ENCODE measurements at regions not wholly inside any gene's neighbourhood (a gene's known extent, or its start where the extent isn't known, plus 50 kb on each side); places are given as distances from the start of the nearest gene placed in this dataset.

DNA sequence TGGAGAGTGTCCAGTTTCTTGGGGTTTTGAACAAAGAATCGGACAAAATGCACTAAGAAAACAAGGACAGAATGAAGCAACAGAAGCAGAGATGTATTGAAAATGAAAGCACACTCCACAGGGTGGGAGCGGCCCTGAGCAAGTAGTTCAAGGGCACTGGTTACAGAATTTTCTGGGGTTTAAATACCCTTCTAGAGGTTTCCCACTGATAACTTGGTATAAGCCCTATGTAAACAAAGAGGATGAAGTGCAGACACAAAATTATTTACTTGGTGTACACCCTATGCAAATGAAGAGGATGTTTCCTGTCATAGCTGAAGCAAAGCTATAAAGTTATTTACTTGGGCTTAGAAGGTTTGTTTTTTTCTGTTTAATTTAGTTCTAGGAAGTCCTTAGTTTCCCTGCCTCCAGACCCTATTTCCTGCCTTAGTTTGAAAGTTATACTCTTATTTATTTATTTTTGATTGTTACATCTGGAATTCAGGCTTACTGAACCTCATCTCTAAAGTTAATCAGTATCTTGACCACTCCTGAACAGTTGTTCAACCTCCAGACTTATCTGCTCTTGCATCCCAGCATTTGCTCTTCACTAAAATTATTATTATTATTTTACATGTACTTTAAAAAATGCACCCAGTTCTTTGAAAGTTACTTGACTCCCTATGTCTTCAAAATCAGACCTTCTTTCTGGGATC is 193.5 kb downstream of the SPP2 start:
- intact Hi-C loops (cut with DNase I, micrococcal nuclease), result no loop called here
- ATAC-seq (no peak), DNase-seq (no peak)
- Histone ChIP-seq H3K4me1 (ENCODE audit: low read depth) (no peaks in the 10 kb centered on the region), H3K4me3 (no peak overlapping the region), H3K36me3 (ENCODE audit: low read depth) (no peaks in the 10 kb centered on the region), H3K9me3 (no peaks in the 10 kb centered on the region)
- TF ChIP-seq, protein P1, sequence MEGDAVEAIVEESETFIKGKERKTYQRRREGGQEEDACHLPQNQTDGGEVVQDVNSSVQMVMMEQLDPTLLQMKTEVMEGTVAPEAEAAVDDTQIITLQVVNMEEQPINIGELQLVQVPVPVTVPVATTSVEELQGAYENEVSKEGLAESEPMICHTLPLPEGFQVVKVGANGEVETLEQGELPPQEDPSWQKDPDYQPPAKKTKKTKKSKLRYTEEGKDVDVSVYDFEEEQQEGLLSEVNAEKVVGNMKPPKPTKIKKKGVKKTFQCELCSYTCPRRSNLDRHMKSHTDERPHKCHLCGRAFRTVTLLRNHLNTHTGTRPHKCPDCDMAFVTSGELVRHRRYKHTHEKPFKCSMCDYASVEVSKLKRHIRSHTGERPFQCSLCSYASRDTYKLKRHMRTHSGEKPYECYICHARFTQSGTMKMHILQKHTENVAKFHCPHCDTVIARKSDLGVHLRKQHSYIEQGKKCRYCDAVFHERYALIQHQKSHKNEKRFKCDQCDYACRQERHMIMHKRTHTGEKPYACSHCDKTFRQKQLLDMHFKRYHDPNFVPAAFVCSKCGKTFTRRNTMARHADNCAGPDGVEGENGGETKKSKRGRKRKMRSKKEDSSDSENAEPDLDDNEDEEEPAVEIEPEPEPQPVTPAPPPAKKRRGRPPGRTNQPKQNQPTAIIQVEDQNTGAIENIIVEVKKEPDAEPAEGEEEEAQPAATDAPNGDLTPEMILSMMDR (IDR thresholded peaks at IDR 0.05), result no peak

DNA sequence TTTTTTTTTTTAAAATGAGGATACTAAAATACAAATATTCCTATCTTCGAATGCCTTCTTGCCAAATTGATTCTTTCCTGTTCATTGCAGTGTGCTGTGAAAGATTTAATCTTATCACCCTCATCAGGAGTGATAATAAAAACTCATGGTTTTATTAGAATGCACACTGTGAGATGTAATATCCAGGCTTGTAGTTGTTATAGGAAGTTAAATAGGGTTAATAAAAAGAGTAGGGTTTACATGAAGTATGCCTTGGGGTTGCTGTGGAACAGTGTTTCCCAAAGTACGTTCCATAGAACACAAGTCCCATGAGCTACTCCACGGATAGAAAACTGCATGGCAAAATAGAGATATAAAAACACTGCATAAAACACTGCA is 191.9 kb downstream of the SPP2 start:
- Histone ChIP-seq H3K9me3 (no peaks in the 10 kb centered on the region), H3K36me3 (ENCODE audit: low read depth) (no peaks in the 10 kb centered on the region), H3K4me1 (ENCODE audit: low read depth) (no peaks in the 10 kb centered on the region), H3K4me3 (no peak overlapping the region)
- ATAC-seq, result no peak
- TF ChIP-seq, protein P1 (IDR thresholded peaks at IDR 0.05), result no peak
- DNase-seq, result no peak
- intact Hi-C loops (cut with DNase I, micrococcal nuclease), result no loop called here

DNA sequence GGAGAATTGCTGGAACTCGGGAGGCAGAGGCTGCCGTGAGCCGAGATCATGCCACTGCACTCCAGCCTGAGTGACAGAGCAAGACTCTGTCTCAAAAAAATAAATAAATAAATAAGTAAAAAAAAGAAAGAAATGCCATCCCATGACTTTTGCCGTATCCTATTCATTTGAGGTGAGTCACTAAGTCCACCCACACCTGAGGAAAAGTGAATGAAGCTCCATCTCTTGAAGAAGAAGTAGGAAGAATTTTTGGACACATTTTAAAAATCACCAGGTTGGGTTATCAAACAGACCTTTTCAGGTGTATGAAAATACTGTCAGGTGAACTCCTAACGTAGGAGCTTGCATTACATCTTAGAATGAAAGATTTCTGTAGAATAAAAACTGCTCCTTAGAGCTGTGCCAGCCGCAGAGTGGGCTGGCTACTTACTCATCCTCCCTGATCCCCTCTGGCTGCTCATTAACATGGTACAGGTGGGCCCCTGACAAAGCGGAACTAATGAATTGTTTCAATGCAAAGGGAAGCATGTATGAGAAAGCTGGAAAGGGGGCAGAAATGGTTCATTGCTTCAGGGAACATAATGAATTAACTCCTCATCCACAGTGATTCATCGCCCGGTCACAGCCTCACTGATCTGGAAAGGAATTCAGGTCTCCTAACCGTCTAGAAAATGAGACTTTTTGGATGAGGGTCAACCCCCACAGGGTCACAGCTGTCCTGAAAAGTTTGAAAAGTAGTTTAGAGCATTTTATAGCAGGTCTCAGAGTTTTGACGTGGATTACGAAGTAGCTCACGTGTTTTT is 191.4 kb downstream of the SPP2 start:
- Histone ChIP-seq H3K4me1 (ENCODE audit: low read depth) (no peaks in the 10 kb centered on the region), H3K9me3 (no peaks in the 10 kb centered on the region), H3K36me3 (ENCODE audit: low read depth) (no peaks in the 10 kb centered on the region), H3K4me3 (no peak overlapping the region)
- ATAC-seq, result no peak
- DNase-seq, result no peak
- intact Hi-C loops (cut with DNase I, micrococcal nuclease), result no loop called here
- TF ChIP-seq, protein P1 (IDR thresholded peaks at IDR 0.05), result no peak

DNA sequence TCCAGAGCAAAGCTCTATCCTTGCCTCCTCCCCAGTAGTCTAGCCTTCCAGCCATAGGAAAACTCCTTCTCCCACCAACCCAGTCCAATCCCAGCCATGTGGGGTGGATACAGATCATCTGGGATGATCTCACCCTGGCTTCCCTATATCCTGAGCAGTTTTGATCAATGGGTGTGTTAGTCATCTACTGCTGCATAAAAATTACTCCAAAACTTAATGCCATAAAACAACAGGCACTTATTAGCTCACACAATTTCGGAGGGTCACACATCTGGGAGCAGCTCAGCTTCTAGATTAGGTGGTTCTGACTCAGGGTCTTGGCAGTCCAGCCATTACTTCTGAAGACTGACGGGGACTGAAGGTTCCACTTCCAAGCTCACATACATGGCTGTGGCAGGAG is 190.4 kb downstream of the SPP2 start:
- no peaks in the 10 kb centered on the region for H3K9me3 ChIP-seq
- DNase-seq, result no peak
- H3K4me3 ChIP-seq, result no peak overlapping the region
- TF ChIP-seq, protein P1 (IDR thresholded peaks at IDR 0.05), result no peak
- no peaks in the 10 kb centered on the region for H3K36me3 ChIP-seq (ENCODE audit: low read depth)
- ATAC-seq, result no peak
- H3K4me1 ChIP-seq (ENCODE audit: low read depth), result no peaks in the 10 kb centered on the region
- intact Hi-C loops (cut with DNase I, micrococcal nuclease), result no loop called here

DNA sequence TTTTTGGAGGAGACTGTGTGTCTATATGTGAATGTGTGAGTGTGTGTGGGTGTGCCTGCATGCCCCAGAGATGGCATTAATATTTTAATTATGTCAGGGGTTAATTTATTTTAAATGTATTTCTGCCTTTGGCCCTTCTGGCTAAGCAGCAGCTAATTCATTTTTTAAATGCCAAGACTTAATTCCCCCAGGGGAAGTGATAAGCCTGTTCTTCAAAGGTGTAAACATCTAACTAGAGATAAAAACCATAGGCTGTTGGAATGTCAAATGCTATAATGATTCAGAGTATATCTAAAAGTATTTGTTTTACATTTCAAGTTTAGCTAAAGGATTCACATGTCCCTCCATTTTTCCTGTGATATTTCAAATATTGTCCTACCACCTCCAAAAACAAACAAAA is 184.7 kb downstream of the SPP2 start:
- no peak for DNase-seq
- Histone ChIP-seq H3K9me3 (no peaks in the 10 kb centered on the region), H3K36me3 (ENCODE audit: low read depth) (no peaks in the 10 kb centered on the region), H3K4me1 (ENCODE audit: low read depth) (no peaks in the 10 kb centered on the region), H3K4me3 (no peak overlapping the region)
- intact Hi-C loops (cut with DNase I, micrococcal nuclease), result no loop called here
- no peak for ATAC-seq
- TF ChIP-seq, protein P1 (IDR thresholded peaks at IDR 0.05), result no peak
